GM19023 (cell line): ENCODE measurements at regions not wholly inside any gene's neighbourhood (a gene's known extent, or its start where the extent isn't known, plus 50 kb on each side); places are given as distances from the start of the nearest gene placed in this dataset.

Source experiments
- ATAC-seq: cut with Tn5 transposase; IDR thresholded peaks from one replicate; pipeline ENCODE4 v1.9.1; 2021; ENCODE audit warnings: mild to moderate bottlenecking, moderate library complexity; ENCODE audit not compliant: unreplicated experiment

DNA sequence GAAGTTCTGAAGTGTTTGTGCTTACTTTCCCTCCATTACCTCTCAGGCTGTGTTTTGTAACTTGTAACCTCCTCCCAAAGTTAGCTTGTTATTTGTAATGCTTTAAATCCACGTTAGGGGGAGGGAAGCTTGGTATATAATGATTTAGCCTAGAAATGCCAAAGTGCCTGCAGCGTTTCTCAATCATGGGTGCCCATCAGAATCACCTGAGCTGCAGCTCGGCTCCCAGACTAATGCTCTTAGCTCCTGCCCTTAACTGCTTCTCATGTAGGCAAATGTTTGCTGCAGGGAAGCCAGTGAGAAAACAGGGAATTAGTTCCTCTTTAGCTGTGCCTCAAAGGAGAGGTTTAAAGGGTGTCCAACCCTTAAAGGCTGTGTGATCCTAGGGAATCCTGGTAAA is 219.2 kb upstream of the NAALADL2 start:
- ATAC-seq = no peak

DNA sequence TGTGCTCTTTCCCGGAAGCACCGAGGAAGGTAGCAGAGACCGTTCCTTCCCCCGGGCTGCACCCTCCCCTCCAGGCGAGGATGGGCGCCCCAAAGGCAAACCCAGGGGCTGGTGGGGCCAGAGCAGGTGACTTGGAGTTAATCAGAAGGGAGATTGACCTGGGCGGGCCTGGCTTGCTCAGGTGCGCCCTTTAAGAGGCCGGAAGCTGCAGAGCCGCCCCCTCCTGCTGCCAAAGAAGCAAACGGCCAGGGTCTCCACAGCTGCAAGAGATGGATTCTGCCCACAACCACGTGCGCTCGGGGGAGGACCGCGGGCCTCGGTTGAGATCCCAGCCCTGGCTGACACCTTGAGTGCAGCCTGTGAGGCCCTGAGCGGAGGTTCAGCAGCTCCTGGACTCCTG is 218.2 kb upstream of the NAALADL2 start:
- ATAC-seq = no peak

DNA sequence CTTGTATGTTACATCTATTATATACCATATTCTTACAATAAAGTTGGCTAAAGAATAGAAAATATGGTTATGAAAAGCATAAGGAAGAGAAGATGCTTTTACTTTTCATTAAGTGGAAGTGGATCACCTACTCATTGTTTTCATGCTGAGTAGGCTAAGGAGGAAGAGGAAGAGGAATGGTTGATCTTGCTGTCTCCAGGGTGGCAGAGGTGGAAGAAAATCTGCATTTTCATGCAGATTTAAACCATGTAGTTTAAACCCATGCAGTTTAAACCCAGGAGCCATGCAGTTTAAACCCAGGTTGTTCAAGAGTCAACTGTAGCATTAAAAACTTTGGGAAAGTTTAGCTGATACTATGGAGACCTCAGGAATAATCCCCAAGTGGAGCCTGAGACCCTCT is 214.8 kb upstream of the NAALADL2 start:
- ATAC-seq = no peak

DNA sequence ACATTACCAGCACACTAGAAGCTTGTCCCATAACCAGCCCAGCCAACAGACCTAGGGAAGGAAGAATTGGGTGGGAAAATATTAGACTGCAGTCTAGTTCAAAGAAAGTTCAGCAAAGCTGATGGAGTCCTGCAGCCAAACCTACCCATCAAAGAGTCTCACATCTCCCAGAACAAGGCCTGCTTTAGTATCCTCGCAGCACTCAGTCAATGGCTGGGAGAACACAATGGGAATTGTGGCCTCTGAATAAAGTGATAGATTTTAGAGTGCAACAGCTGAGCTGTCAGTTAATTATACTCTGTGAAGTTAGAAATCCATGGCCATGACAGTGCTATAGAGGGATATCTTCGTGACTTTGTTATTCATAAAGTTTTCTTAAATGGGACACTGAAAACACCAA is 207.2 kb upstream of the NAALADL2 start:
- no peak for ATAC-seq

DNA sequence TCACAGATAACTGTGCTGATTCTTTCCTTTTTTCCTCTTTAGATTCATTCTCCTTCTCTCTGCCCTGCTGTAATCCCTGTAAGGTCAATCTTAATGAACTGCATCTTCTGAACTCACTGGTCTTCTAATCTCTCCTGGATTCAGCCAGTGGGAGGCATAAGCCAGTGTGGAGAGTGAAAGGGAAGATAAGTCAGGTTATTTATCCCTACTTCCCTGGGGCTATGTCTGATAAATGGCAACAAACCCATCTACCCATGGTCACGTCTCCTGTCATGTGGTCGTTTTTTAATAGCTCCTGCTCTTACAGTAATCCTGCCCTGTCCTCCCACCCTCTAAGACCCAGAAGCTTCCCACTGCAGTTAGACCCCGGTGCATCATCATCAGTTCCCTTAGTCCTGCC is 199.6 kb upstream of the NAALADL2 start:
- no peak for ATAC-seq

DNA sequence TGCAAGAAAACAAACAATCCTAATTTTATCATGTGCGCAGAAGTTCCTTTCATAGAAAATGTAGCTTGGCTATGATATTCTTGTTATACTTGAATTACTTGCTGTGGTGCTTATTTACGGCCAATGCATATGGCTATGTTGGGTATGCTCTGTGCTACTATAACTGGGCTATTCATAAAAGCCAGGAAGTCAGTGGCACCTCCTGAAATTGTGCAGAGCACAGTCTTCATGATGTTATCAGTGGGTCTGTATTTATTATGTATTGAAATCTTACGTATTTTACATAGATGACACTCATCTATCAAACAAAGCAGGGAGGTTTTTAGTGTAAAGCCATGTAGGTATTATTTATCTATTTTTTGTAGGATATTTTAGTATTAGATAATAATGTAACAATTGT is 196.5 kb upstream of the NAALADL2 start:
- no peak for ATAC-seq

DNA sequence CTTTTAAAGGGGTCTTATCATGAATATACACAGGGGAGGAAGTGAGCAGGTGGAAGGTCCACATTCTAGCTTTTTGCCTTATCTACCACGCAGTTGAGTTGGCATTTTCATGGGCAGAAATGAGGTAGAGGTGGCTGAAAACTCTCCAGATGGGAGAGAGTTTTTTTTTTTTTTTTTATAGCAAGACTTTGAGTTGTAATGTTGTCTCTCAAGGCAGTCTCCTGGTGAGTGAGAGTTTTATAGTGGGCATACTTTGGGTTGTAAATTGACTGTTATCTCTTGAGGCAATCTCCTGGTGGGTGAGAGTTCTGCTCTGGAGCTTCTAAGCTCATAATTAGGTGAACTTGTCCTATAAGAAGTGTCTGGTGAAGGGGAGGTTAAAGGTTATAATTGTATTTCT is 191.7 kb upstream of the NAALADL2 start:
- no peak for ATAC-seq

DNA sequence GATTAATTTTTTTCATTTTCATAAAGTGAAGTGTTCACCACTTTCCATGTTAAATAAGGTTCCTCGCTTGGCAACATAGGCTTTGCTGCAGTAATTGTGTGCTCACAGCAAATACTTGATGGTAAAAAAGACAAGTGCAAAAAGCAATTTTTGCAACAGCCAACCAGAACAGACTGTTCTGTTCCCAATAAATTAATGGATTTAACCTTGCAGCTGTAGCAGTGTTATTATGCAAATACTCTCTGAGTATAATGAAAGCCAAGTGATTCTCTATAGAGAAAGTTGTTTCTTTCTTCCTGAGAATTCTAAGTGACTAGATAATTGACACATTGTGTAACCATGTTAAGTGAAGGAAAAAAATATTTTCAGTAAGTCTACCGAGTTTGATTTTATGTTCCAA is 183.7 kb upstream of the NAALADL2 start:
- ATAC-seq = no peak

DNA sequence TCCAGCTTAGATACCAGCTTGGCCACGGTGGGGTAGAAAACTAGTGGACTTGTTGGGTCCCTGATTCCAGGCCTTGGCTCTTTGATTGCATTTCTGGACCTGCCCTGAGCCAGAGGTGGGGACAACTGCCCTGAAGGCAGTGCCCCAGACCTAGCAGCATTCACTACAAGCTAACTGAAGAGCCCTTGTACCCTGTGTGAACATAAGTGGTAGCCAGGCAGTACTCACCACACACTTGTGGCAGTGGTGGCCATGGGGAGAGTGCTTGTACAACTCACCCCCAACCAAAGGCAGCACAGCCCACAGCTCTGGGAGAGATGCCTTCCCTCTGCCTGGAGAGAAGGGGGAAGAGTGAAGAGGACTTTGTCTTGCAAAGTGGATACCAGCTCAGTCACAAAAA is 177.3 kb upstream of the NAALADL2 start:
- ATAC-seq = no peak

DNA sequence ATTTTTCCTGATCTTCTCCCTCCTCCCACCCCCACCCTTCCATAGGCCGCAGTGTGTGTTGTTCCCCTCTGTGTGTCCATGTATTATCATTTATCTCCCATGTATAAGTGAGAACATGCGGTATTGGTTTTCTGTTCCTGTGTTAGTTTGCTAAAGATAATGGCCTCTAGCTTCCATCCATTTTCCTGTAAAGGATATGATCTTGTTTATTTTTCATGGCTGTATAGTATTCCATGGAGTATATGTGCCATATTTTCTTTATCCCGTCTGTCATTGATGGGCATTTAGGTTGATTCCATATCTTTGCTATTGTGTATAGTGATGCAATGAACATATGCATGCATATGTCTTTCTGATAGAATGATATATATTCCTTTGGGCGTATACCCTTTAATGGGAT is 173.3 kb upstream of the NAALADL2 start:
- ATAC-seq = no peak

DNA sequence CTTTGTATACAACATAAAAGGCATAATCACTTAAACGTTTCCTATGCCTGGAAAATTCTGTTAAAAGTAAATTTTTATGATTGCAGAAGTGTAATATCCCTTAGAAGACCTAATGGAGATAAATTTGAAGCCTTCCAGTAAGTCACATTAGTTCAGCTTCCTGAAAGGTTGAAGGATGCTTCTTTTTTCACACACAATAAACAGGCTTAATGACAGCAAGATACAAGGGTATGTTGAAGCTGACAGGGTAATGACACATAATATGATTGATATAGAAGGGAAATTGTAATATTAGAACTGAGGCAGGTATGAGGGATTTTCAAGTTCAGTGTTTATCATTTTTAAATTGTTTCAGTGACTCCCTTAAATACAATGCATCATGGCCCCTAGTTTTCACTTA is 161.8 kb upstream of the NAALADL2 start:
- no peak for ATAC-seq

DNA sequence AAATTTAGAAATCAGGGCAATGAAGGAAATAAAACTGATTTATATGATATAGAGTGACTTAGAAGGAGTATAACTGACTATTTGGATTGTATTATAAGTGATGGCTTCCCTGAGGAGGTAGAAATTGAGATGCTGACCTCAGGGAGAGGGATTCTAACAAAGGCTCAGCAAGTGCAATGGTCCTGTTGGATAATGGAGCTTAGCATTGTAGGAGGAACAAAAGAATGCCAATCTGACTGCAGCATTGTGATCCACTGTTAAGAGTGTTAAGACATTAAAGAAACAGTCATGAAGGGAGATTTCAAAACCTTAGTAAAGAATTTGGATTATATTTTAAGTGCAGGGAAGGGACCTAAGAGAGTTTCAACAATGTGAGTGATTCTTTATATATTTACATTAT is 158.4 kb upstream of the NAALADL2 start:
- ATAC-seq = no peak

DNA sequence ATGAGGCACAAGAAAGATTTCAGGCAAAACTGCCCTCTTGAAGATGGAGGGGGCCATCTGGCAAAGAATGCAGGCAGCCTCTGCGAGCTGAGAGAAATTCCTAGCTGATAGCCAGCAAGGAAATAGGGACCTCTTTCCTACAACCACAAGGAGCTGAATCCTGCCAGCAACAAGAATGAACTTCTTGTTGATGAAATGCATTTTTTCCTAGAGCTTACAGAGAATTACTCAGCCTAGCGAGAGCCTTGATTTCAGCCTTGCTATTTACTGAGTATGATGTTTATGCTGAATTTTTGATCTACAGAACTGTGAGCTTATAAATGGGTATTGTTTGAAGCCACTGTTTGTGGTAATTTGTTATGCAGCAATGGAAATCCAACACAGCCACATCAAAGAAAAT is 148.5 kb upstream of the NAALADL2 start:
- no peak for ATAC-seq

DNA sequence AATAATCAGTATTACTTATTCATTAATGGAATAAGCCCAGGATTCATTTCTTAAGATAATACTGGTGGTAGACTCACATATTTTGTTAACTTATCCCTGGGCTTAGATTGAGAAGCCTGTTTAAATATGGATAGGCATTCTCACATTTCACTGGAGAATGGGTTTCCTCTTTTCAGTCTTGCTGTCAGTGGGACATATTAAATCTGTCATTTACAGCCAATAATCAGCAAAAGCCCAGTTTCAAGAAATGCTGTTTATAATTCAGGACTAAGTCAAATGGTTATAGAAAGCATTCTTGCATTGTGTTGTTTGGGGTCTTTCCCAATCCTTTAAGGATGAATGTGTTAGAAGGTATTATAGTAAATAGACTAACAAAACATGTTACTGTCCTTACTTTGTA is 143.7 kb upstream of the NAALADL2 start:
- ATAC-seq = no peak

DNA sequence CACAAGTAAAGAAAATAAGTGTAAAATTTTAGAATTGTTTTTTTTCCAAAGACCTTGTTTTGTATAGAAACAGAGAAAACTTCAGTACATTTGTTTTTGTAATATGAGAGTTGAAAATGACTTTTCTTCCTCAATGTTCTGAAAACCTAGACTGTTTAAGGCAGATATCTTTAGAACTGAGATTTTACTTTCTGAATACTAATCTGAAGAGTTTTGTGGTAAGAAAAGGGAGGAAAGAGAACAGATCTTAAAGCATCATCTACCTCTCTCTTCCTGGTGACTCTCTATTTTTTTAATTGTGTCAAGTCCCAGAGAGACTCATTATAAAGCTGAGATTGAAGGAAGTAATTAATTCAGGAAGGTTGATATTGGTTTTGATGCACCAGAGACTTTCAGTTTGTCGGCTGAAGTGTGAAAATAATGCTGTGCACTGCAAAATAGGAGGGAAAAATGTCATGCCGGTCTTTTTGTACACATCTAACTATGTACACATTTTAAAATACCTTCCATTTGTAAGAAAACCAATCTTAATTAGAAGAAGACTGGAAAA is 142.1 kb upstream of the NAALADL2 start:
- no peak for ATAC-seq

DNA sequence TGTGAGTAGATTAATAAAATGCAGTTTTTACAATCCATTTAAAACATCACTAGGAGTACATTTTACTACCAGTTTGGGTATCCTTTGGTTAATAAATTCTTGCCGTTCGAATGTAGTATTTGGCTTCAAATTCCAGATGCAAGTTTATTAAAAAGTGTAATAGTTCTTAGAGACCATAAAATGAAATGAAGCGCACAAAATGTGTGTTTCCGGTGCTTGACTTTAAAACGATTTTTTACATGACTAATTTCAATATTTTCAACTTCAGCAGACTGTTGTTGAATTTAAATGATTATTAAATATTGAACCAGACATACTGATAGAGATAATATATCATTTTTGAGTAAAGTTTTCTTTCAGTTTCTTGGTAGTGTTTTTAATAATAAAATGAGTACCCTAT is 138.4 kb upstream of the NAALADL2 start:
- ATAC-seq = no peak

DNA sequence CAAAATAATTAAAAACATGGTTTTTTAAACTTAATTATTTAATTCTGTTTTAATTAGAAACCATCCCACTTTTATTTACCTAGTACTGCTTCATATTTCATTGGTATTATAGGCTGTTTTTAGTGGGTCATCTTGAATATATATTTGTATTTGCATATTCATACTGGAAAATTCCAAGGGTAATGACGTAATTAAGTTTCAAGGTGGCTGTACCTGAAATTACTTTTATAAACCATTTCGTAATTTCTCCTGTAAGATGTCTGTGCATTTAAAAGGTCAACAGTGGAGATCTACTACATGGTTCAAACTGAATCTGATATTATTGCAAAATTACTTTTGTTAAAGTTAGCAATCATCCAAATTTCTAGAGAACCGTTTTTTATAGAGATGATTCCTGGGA is 133.8 kb upstream of the NAALADL2 start:
- ATAC-seq = no peak

DNA sequence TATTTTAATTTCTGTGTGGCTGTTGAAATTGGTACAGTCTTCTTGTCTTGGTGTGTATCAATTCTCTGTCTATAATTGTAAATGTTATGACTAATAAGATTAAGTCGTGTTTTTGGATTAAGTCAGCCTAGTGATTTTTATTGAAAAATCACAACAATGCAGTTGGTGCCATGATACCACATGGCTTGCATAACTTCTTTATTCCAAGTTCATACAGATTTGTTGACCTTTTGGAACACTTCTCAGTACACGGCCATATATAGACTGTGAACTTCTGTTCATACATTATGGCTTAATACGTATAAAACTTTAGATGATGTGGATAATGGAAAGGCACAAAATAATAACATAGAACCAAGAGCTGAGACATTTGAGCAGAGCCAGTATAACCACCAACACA is 121.2 kb upstream of the NAALADL2 start:
- ATAC-seq = no peak

DNA sequence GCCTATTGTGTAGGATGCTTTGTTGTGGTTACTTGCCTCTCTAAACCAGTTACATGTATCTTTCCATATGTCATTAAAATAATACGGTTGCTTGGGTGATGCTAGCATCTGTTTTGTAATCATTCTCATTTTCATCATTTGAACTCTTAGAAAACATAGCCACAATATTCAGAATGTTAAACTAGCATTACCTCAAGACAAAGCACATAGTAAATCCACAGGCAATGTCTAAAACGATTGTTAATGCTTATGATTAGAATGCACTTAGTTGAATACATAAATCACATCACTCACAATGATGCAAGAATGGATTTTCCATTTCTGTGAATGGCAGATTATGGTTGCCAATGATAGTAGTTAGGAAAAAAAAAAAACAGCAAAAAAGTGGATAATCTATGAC is 110.0 kb upstream of the NAALADL2 start:
- no peak for ATAC-seq

DNA sequence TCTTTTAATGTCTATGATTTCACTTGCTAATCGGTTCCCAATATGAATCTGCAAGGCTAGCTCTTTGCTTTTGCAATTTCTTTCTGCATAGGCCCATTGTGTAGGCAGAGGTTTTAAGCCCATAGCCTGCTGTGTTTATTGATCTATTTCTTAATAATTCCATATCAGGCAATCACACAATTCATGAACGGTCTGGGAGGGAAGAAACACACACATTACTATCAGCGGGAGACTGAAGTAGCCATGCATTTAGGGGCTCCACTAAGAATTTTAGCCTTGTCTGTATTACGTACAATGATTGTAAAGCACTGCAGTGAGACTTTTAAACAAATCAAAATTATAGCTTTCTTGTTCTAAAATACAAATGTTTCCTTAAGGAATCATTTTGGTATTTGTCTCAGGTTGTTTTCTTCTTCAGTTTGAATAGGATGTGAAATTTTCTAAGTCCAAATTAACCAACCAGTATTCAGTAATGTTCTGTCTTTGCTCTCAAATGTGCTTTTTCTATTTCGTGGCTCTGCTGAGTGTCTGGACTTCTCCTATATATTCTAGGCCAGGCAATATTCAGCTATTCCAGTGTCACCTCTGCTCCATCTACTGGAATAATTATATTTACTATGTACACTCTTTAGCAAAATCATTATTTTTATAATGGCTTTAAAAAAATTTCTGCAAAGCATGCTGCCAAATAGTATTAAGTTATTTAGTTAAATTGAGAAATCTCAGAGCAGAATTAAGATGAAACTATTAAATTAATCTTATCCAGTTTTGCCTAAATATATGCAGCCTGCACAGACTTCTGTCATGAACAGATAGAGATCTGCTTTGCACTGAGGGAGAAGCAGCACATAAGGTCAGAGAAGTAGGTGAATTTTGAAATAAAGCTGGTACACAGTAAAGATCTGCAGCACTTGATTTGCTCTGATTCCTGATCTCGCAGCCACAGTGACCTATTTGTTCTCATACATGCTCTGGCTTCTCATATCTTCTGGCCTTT is 103.0 kb upstream of the NAALADL2 start:
- no peak for ATAC-seq

DNA sequence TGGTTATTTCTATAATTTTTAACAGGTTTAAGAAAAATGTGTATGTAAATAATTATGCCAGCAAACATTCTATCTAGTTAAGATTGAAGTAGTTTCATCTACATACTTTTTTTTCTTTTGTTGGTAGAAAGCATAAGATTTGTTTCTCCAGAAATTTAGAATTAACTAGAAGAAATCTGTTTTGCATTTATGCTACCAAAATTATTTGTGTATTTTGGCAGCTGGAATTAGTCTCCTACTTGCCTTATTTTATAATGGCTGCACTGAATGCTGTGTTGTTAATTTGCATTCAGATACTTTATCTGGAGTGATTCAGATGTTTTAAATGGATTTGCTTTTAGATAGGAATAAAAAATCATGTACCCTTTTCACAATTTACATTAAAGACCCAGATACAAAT is 100.2 kb upstream of the NAALADL2 start:
- no peak for ATAC-seq

DNA sequence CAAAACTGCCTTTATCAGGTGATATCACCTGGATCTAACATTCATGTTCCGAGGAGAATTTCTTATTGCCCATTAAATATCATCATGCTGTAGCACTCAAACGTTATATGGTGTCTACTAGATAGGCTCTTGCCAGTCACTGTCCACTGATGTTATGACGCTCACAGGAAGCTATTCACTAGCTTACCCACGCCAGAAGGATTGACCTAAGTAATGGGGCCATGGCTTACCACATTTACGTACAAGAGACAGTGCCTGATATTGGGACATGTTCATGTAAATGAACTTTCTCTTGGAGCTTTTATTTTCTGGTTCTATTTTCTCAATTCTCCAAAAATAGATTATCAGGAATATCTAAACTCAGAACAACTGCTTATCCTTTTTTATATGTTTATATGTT is 91.7 kb upstream of the NAALADL2 start:
- ATAC-seq = no peak
